NCI-H1092 (cell line): ENCODE measurements at regions not wholly inside any gene's neighbourhood (a gene's known extent, or its start where the extent isn't known, plus 50 kb on each side); places are given as distances from the start of the nearest gene placed in this dataset.
A peak's percentile ranks its signal among the peaks of the same experiment; 100 is the strongest.
"Not testable (repeated sequence)": the region's sequence is repeated elsewhere in the genome, so short reads cannot be mapped to it uniquely, and the experiment has no call there.

Experiments
- DNase-seq: peaks from one replicate; lab custom pipeline; 2025; lab: John Stamatoyannopoulos, UW

DNA sequence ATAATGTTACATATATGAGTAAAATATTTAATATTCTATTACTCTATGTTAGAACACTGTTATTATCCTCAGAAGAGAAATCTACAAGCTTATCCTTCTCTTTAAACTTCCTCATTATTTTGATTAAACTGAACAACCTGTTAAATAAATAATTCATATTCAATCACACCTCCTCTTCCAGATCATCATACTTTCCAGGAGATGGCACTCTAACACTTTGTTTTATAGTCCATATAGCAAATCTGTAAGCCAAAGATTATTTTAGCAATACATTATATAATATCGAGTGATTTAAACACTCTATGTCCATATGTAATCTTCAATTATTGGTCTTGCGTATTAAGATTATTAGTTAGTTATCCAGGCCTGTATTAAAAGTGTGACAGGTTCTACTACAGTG is 694.1 kb downstream of the ANKRD7 start:
- DNase-seq: no peak

DNA sequence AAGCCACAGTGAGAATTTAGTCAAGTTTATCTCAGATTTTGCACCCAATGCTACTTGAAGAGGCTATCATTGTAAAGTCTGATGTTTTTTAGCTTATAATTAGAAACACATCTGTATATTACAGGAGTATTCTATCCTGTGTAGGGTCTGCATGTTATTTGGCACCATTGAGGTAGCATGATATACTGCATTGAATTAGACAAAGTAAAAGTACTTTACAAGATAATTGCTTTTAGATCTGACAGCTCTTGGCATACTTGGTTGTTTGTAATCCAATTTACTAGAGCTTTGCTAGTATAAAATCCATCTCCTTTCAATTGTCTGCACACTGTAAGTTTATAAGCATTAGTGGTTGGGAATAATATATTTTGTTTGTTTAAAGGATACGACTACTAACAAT is 714.3 kb downstream of the ANKRD7 start:
- DNase-seq: no peak

DNA sequence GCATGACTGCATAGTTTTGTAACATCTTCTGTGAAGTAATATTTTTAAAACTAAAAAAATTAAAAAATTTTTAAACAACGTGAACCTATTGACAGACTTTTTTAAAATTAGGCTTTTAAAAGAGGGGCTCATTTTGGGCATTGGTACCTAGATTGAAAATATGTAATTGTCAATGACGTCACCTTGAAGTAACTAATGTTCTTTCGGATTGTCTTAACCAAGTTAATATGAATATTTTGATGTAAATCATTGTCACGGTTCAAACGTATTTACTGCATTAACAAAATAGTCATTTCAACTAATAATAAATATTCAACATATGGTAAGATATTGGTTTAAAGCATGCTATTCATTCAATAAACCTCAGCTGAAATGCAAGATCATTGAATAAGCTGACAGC is 719.8 kb downstream of the ANKRD7 start:
- DNase-seq: no peak

DNA sequence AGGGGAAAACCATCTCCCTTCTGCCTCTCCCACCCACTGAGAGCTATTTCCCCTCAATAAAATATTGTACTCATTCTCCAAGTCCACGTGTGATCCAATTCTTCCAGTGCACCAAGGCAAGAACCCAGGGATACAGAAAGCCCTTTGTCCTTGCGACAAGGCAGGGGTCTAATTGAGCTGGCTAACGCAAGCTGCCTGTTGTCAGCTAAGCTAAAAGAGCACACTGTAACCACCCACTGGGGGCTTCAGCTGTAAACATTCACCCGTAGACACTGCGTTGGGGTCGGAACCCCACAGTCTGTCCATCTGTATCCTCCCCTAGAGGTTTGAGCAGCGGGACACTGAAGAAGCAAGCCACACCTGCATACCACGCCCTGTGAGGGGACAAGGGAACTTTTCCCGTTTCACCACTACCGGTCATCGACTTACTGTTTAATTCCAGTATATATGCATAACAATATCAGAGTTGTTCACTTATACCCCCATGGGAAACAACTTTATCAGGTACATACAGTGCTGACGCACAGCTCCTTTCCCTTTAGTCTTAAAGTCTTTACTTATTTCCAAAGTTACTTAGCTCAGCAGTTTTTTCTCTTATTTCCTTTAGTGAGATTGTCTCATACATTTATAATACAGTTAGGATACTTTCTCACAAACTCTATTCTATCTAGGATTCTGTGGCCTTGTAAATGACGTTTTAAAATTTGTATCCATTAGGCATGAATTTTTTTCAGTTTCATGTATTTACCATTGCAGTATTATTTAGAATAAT is 721.6 kb downstream of the ANKRD7 start:
- DNase-seq: no peak

DNA sequence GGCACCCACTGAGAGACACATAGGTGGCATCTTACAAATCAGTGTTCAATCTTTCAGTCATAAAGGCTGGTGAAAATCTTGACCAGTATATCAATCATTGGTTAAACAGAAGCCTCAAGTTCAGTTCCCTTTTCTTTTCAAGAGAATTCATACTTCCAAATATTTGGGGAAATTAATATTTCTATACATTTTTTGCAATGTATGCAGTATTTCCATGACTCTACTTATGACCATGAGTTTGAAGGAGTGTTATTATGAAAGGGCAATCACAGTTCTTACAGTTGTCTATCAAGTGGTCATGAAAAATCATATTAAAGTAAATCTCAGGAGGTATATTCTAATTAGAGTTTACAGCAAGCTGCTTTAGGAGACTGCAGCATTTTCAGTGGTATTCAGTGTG is 724.0 kb downstream of the ANKRD7 start:
- no peak for DNase-seq

DNA sequence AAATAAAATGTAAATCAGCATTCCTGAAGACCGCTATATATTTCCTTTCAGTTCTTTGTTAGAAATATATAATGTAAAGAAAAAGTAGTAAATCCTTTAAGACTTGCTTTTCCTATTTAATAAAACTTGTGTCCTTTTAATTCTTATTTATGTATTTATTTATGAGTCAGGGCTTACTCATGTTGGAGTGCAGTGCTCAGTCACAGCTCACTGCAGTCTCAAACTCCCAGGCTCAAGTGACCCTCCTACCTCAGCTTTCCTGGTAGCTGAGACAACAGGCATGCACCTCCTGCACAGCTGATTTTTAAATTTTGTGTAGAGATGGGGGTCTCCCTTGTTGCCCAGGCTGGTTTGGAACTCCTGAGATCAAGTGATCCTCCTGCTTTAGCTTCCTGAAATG is 724.5 kb downstream of the ANKRD7 start:
- no peak for DNase-seq

DNA sequence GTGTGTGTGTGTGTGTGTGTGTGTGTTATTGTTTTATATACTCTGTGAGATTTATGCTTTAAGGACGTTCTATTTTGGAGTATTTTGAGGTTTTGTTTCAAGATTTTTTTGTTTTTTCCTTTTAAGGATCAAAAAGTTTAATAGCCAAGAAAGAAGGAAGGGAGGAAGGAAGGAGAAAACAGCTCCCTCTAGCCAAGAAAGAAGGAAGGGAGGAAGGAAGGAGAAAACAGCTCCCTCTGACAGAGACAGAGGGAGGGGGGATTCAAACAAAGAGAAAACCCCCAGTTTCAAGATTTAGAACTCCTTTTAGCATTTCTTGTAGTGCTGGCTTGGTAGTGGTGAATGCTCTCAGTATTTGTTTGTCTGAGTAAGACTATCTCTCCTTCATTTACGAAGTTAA is 731.8 kb downstream of the ANKRD7 start:
- DNase-seq: not testable (repeated sequence)

DNA sequence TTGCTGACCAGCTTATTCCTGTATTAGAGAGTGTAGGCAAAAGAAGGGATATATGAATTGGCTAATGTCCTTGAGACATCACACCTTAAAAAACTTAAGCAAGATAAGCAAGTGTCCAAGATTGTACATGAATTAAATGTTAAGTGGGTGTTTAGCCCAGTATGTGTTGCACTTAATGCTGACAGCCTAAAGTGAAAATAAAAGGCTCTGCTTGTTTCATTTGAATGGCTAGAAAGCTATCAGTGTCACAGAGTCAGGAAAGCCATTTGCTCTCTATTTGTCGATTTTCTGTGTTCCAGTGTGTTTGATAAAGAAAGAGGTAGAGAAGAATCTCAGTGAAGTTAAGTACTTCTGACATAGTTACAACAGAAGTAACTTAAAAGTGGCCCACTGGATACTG is 744.9 kb downstream of the ANKRD7 start:
- no peak for DNase-seq

DNA sequence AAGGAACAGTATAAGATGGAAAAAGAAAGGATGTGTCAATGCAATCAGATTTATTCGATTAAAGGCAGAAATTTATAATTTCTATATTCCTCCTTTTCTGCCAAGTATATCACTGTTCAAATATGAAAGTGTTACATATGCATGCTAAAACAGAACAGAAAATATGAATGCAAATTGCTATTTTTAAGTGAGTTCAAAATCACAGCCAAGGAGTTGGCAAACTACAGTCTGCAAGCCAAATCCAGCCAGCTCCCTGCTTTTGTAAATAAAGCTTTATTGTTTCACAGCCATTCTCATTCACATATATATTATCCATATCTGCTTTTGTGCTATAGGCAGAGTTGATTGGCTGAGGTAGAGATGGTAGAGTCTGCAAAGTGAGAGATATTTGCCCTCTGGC is 747.2 kb downstream of the ANKRD7 start:
- DNase-seq: no peak

DNA sequence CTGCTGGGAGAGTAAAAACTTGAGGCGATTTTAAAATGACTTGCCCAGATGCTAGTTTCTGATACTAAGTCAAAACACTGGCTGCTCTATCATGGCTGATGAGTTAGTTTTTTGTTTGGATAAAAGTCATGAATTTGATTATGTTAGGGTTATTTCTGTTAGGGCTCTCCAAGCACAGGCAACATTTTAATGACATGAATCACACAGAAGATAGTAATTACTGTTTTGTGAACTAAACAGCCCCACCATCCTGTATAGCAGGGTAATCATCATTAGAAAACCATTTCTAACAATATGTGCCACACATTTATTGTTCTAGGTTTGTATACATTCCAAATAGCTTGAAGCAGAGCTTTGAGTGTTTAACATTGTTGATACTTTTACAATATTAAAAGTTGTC is 750.3 kb downstream of the ANKRD7 start:
- no peak for DNase-seq

DNA sequence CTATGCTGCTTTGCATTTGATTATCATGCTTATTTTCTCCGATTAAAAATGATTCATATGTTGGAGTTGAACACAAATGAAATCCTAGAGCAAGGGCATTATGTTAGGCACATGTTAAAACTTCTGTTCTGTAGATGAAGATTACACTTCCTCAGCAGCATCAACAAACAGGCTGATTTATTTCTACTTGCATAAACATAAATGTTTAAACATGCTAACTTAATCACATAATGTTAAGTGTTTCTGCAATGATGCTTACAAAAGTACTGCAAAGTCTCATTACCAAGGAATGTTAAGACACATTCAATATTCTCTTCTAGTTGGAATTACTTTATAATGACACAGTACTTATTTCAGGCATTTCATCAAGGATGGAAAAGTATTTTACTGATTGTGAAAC is 770.8 kb downstream of the ANKRD7 start:
- DNase-seq: no peak

DNA sequence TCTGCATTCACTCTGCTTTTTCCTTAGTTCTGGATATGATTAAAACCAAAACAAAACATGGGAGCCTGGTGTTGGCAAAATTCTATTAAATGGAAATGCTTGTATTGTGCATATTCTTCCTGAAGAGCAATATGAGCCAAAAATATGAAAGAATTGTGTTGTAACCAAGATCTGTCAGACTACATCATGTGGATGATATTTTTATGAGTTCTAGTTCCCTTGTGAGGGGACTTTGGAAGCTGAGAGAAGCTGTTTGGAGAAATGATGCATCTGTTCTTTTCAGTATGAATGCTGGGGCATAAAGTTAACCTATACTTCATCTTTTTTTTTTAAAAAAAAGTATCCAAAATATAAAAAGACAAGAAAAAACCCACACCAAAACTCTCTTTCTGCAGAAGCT is 782.7 kb downstream of the ANKRD7 start:
- DNase-seq: no peak

DNA sequence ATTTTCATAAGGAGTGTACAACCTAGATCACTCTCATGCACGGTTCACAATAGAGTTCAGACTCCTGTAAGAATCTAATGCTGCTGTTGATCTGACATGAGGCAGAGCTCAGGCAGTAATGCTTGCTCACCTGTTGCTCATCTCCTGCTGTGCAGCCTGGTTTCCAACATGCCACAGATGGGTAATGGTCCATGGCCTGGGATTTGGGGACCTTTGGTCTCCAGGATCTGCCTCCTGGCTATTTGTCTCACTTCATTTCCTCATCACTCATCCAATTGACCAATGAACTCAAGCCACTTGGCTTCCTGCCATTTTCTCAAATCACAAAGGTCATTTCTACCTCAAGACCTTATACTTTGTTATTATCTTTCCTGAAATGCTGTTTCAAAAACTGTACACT is 786.1 kb downstream of the ANKRD7 start:
- DNase-seq: no peak

DNA sequence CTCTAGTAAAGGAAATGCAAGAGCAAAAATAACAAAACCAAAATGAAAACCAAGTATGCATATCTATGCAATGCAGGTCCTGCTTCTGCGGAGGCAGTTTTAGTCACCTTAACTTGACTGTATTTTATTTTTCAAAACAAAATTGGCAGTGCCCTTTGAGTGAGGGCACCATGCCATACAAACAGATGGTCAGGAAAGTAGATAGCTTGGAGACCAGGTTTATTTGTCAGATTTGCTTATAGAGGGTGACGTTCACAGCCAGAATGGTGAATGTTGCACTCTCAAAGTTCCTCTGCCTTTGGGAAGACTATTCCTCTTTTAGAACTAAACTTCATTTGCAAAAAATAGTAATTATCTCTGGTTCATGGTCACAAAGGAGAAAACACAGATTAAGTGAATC is 801.9 kb downstream of the ANKRD7 start:
- DNase-seq: peak; percentile 5

DNA sequence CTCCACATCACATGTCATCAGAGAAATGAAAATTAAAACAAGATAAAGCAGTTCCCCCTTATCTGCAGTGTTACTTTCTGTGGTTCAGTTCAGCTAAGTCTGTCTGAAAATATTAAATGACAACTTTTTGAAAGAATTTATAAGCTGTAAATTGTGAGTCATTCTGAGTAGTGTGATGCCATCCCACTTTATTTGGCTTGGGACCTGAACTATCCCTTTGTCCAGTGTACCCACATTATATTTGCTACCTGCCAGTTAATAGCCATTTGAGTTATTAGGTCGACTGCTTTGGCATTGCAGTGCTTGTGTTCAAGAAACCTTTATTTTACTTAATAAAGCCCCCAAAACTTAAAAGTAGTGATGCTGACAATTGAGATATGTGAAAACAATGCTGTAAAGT is 804.2 kb downstream of the ANKRD7 start:
- no peak for DNase-seq

DNA sequence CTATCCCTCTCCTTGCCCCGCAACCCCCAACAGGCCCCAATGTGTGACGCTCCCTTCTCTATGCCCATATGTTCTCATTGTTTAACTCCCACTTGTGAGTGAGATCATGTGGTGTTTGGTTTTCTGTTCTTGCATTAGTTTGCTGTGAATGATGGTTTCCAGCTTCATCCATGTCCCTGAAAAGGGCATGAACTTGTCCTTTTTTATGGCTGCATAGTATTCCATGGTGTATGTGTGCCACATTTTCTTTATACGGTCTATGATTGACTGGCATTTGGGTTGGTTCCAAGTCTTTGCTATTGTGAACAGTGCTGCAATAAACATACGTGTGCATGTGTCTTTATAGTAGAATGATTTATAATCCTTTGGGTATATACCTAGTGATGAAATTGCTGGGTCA is 807.6 kb downstream of the ANKRD7 start:
- DNase-seq: not testable (repeated sequence)

DNA sequence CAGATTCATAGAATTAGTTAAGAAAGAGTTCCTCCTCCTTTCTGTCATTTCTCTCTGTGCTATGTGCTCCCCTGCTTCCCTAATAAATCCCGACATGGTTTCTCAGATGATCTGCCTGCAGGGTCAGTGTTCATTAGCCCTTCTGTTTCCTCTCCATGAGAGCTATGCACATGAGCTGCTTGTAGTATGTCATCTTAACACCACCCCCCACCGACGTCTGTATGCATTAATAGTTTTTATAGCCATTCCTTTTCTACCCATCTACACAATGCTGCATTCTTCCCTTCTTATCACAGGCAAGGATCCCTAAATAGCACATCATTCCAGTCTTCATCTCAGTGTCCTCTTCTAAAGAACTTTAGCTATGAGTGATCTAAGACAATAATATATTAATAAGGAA is 809.1 kb downstream of the ANKRD7 start:
- DNase-seq: no peak

DNA sequence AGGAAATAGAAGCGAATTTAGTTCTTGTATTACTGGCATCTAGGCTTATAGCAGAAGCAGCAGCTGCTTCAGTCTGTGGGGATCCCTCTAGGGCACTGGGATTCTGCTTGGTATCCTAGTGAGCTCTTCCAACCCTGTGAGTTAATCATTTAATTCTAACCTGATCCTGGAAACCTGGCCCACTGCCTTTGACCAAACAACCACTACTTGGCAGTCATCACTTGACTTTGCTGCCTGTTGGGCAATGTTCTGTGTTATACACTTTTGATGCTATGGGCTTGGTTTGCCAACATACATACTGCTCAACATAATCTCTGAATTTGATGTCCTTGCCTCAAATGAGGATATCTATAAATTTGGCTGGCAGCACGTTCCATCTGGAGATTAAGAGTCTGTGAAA is 813.4 kb downstream of the ANKRD7 start:
- DNase-seq: no peak

DNA sequence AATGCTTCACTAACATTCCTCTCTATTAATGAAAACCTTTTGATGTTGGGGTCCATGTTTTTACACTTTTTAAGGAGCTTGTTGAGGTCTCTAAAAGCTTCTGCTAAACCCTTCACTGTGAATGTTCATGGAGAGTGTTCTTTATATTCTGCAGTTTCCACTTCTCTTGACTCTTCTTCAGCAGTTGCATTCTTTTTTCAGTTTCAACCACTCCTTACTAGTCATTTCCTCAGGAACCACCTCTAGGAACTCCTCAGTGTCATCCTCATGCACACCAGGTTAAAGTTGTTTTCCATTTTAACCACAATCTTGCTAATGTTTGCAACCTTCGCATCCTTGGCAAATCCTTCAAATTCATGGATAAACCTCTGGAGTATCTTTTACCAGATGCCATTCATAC is 821.6 kb downstream of the ANKRD7 start:
- no peak for DNase-seq

DNA sequence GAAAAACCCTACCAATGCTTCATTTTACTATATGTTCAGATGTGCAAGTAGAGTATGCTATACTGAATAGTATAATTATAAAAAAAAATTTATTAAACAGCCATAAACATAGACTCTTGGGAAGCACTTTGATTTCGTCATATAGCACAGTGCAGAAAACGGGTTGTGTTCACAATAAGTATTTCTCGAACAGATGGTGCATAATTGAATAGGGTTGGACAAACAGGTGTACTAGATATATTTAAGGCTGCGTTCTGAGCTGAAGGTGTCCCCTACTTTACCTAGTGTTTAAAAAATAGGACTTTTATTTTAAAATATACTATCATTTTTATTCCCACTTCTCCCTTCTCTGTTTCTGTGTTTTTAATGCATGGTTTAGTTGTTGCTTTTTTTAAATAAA is 841.5 kb downstream of the ANKRD7 start:
- no peak for DNase-seq

DNA sequence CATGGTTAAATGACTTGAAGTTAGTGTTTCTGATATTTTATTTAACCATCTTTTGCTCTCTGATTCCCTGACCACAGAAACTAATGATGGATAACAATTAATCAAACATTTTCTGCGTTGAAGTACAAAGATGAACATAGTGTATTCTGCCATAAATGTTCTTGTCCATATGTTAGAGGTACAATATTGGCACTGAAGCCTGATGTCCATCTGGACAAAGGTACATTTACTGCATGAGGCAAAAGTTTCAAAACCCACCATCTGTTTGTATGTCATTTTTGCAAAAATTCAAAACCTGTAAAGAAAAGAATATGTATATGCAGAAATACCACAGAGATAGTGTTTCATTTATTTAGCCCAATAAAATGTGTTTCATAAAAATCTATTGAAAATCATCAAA is 861.5 kb downstream of the ANKRD7 start:
- no peak for DNase-seq

DNA sequence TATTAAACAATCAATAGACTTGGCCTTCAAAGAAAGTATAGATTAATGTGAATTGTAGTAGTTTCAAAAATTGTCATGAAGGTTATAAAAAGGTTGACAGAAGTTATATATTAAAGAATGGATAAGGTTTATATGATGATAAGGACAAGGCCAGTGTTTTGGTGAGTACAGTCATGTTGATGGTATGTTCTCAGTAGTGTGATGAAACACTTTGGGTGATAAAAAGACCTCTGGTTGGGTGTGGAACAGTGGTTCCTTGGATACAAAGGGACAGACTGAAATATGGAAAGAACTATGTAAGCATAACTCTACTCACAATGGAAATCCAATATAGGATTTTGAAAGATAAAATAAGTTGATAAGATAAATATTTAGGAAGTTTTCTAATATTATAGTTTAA is 866.3 kb downstream of the ANKRD7 start:
- no peak for DNase-seq

DNA sequence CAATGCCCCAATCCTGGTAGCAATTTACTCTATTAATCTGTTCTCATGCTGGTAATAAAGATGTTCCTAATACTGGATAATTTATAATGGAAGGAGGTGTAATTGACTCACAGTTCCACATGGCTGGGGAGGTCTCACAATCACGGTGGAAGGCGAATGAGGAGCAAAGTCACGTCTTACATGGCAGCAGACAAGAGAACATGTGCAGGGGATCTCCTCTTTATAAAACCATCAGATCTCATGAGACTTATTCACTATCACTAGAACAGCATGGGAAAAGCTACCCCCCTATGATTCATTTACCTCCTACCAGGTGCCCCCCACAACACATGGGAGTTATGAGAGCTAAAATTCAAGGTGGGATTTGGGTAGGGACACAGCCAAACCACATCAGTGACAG is 872.2 kb downstream of the ANKRD7 start:
- no peak for DNase-seq

DNA sequence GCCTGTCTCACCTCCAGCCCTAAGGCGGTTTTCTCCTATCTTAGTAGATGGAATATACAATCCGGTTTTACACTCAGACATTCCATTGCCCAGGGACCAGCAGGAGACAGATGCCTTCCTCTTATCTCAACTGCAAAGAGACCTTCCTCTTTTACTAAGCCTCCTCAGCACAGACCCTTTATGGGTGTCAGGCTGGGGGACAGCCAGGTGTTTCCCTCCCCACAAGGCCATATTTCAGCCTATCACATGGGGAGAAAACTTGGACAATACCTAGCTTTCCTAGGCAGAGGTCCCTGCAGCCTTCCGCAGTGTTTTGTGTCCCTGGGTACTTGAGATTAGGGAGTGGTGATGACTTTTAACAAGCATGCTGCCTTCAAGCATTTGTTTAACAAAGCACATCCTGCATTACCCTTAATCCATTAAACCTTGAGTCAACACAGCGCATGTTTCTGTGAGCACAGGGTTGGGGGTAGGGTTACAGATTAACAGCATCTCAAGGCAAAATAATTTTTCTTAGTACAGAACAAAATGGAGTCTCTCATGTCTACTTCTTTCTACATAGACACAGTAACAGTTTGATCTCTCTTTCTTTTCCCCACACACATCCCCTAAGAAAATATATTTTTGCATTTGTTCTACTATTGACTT is 876.2 kb downstream of the ANKRD7 start:
- DNase-seq: peak; percentile 12
